GM12872 (cell line): ENCODE measurements at regions not wholly inside any gene's neighbourhood (a gene's known extent, or its start where the extent isn't known, plus 50 kb on each side); places are given as distances from the start of the nearest gene placed in this dataset.

Source experiments
- CTCF ChIP-seq: IDR thresholded peaks from 3 replicates; pipeline ENCODE4 v1.5.1; 2011; ENCODE audit warnings: low read depth, mild to moderate bottlenecking, low read length, moderate library complexity; ENCODE audit not compliant: insufficient read depth

GRCh38 chr10:118805146-118805545 is 50.4 kb upstream of the CACUL1 start:
- TF ChIP-seq CTCF = no peak

- no peak for TF ChIP-seq CTCF
Observed at GRCh38 chr10:118807512-118808305, 52.9 kb upstream of the CACUL1 start.

- no peak for TF ChIP-seq CTCF
Observed at GRCh38 chr10:118808601-118809356, 54.0 kb upstream of the CACUL1 start.

GRCh38 chr10:118809357-118810220 is 54.8 kb upstream of the CACUL1 start:
- no peak for TF ChIP-seq CTCF

GRCh38 chr10:118810796-118811505 is 56.2 kb upstream of the CACUL1 start:
- TF ChIP-seq CTCF = no peak

- TF ChIP-seq CTCF = no peak
Observed at GRCh38 chr10:118811675-118812392, 57.1 kb upstream of the CACUL1 start.
